ENCODE measurements at regions not wholly inside any gene's neighbourhood (a gene's known extent, or its start where the extent isn't known, plus 50 kb on each side); places are given as distances from the start of the nearest gene placed in this dataset.

GRCh38 chr4:24426557-24426956 lies 157.8 kb downstream of the DHX15 start:
- DNase-seq: no peak
- Histone ChIP-seq H3K4me1 (no peaks in the 10 kb centered on the region), H3K27me3 (peaks cover 3% of the 10 kb centered on the region; the same call in 1 of the 2 replicates), H3K36me3 (no peaks in the 10 kb centered on the region), H3K9me3 (no peaks in the 10 kb centered on the region), H3K4me3 (ENCODE audit: low read depth, low read length) (no peak overlapping the region)
- TF ChIP-seq CTCF (IDR thresholded peaks at IDR 0.05; ENCODE audit: low read depth, low read length): no peak

- no peaks in the 10 kb centered on the region for H3K9me3 ChIP-seq
- no peak for DNase-seq
- no peaks in the 10 kb centered on the region for H3K36me3 ChIP-seq
- H3K4me1 ChIP-seq: no peaks in the 10 kb centered on the region
- peaks cover 3% of the 10 kb centered on the region; the same call in 1 of the 2 replicates for H3K27me3 ChIP-seq
- no peak overlapping the region for H3K4me3 ChIP-seq (ENCODE audit: low read depth, low read length)
- TF ChIP-seq CTCF (IDR thresholded peaks at IDR 0.05; ENCODE audit: low read depth, low read length): no peak
Measured at GRCh38 chr4:24425863-24426262, 158.5 kb downstream of the DHX15 start.

GRCh38 chr4:24423670-24424069 lies 160.7 kb downstream of the DHX15 start:
- no peak for TF ChIP-seq CTCF (IDR thresholded peaks at IDR 0.05; ENCODE audit: low read depth, low read length)
- Histone ChIP-seq H3K36me3 (no peaks in the 10 kb centered on the region), H3K4me1 (no peaks in the 10 kb centered on the region), H3K4me3 (ENCODE audit: low read depth, low read length) (no peak overlapping the region), H3K9me3 (no peaks in the 10 kb centered on the region), H3K27me3 (peaks cover 3% of the 10 kb centered on the region; the same call in 1 of the 2 replicates)
- DNase-seq: no peak

- Histone ChIP-seq H3K36me3 (no peaks in the 10 kb centered on the region), H3K4me1 (no peaks in the 10 kb centered on the region), H3K9me3 (no peaks in the 10 kb centered on the region), H3K4me3 (ENCODE audit: low read depth, low read length) (no peak overlapping the region), H3K27me3 (peaks cover 3% of the 10 kb centered on the region; the same call in 1 of the 2 replicates)
- TF ChIP-seq CTCF (IDR thresholded peaks at IDR 0.05; ENCODE audit: low read depth, low read length): no peak
- DNase-seq: no peak
Measured at GRCh38 chr4:24422644-24423043, 161.7 kb downstream of the DHX15 start.

- Histone ChIP-seq H3K36me3 (no peaks in the 10 kb centered on the region), H3K27me3 (no peaks in the 10 kb centered on the region), H3K4me3 (ENCODE audit: low read depth, low read length) (no peak overlapping the region), H3K9me3 (no peaks in the 10 kb centered on the region), H3K4me1 (no peaks in the 10 kb centered on the region)
- TF ChIP-seq CTCF (IDR thresholded peaks at IDR 0.05; ENCODE audit: low read depth, low read length): peak; percentile 97
- DNase-seq: peak; percentile 74
Measured at GRCh38 chr4:24419181-24420034, 164.9 kb downstream of the DHX15 start.

- Histone ChIP-seq H3K36me3 (no peaks in the 10 kb centered on the region), H3K4me1 (no peaks in the 10 kb centered on the region), H3K4me3 (ENCODE audit: low read depth, low read length) (no peak overlapping the region), H3K9me3 (no peaks in the 10 kb centered on the region), H3K27me3 (no peaks in the 10 kb centered on the region; the same call in 1 of the 2 replicates)
- TF ChIP-seq CTCF (IDR thresholded peaks at IDR 0.05; ENCODE audit: low read depth, low read length): no peak
- no peak for DNase-seq
Measured at GRCh38 chr4:24417206-24417605, 167.1 kb downstream of the DHX15 start.

Measured in BE2C (cell line).